ENCODE measurements at regions not wholly inside any gene's neighbourhood (a gene's known extent, or its start where the extent isn't known, plus 50 kb on each side); places are given as distances from the start of the nearest gene placed in this dataset.

DNA sequence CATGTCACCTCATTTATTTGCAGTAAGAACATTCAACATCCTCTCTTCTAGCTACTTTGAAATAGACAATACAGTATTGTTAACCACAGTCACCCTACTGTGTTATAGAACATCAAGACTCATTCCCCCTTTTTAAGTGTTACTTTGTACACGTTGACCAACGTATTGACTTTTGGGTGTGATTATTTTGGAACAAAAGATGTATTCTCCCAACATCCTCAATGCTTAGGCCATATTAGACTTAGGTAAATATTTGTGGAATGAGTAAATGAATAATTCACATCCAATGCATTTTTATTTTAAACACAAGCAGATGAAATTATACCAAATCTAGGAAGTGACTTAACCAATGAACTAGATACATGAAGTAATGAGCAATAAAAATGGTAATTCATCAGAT, 296.6 kb downstream of the CHRM3 start:
- DNase-seq = no peak

- no peak for DNase-seq
Observed at GRCh38 chr1:239686386-239686785, 300.0 kb downstream of the CHRM3 start.

- no peak for DNase-seq
Observed at GRCh38 chr1:239696317-239696716, 309.9 kb downstream of the CHRM3 start.

DNA sequence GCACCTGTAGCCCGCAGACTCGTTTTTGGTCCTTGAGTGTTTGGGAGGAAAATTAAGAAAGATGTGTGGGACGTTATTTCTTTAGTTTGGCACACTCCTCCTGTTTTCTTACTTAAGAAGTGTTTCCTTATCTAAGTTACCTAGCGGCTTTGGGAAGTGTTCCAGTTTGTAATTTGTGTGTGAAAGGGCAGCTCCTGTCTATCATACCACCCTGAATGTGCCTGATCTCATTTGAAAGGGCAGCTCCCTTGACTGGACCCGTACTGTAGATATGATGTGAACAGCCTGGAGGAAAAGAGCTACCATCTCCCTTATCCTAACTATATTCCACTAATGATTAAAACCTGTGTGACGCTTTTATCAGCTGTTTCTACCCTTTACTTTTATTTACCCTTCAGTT, 314.3 kb downstream of the CHRM3 start:
- no peak for DNase-seq

- DNase-seq = no peak
Observed at GRCh38 chr1:239703075-239703474, 316.7 kb downstream of the CHRM3 start.

- DNase-seq = no peak
Observed at GRCh38 chr1:239706245-239706892, 320.0 kb downstream of the CHRM3 start.

- DNase-seq = no peak
Observed at GRCh38 chr1:239707615-239708014, 321.2 kb downstream of the CHRM3 start.

- no peak for DNase-seq
Observed at GRCh38 chr1:239708622-239709021, 322.3 kb downstream of the CHRM3 start.

DNA sequence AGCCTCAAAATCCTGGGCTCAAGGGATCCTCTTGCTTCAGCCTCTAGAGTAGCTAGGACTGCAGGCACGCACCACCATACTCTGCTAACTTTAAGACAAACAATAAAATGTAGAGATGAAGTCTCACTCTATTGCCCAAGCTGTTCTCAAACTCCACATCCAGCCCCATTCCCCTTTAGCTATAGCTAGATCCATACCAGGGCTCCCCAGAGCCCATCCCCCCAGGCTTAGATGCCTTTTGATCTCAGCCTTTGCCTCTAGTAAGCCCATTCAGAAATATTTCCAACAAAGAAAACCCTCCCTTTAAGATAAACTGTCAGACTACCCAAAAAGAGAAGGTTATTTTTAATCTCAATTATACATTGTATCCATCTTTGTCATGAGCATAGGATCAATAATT, 325.4 kb downstream of the CHRM3 start:
- DNase-seq = no peak

DNA sequence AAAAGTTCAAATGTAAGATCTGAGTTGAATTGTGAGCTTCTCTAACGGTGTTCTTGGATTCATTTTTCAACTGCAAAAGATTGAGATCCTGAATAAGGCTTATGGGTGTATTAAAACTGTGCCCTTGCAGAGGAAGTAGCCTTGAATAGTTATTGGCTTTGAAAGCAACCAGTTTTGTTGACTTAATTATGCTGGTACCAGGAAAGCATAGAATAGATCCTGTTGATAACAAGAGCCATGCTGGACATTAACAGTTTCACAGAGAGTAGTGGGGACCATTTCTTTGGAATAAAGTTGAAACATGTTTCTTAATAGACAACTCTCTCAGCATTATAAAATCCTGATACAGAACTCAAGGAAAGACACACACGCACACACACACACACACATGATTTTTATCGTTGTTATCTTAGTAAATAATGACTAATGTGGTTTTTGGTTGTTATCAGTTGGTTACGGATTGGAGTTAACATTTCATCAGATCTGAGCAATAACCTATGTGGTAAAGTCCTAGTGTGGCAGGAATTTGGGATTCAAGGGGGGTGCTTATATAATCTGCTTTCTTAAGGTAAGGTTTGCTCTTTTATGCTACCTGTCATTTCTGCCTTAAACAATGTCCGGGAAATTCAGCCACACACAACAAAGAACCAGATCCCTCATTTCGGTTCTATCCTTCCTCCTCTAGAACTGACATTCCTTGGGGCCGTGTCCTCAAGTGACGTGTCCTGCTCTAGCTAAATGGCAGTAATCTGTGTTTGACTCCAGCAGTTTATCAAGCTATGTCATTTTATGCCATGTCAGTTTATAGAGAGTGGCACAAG, 330.9 kb downstream of the CHRM3 start:
- DNase-seq = no peak

GRCh38 chr1:239717918-239718184, 331.5 kb downstream of the CHRM3 start:
- DNase-seq = no peak

GRCh38 chr1:239718571-239718970, 332.2 kb downstream of the CHRM3 start:
- no peak for DNase-seq

DNA sequence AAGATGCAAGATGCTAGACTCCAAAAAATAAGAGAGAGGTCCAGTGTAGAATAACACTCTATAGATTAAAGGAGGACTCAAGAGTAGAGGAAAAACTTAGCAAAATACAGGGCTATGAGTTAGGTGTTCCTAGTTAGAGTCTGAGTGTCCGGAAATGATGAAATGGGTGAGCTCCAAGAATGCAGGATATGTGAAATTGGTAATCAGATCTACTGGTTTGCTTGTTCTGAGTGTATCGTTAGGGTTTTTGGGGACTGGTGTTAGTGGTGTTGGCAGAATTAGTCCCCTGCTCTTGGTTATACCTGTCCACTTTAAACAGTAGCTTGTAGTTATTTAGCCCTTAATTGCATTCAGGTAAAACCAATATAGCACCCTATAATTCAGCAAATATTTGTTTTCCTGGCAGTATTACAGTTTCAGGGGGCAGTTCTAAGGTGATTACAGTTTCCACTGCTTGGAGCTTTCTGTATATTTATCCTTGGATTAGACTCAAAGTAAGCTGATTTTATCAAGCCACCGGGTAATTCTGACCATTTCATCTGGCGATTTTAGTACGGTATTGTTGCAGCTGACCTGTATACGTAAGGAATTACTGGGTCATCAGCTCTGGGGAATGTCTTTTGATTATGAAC, 332.7 kb downstream of the CHRM3 start:
- DNase-seq = no peak

GRCh38 chr1:239719642-239720258, 333.4 kb downstream of the CHRM3 start:
- no peak for DNase-seq

GRCh38 chr1:239722035-239722434, 335.7 kb downstream of the CHRM3 start:
- no peak for DNase-seq

DNA sequence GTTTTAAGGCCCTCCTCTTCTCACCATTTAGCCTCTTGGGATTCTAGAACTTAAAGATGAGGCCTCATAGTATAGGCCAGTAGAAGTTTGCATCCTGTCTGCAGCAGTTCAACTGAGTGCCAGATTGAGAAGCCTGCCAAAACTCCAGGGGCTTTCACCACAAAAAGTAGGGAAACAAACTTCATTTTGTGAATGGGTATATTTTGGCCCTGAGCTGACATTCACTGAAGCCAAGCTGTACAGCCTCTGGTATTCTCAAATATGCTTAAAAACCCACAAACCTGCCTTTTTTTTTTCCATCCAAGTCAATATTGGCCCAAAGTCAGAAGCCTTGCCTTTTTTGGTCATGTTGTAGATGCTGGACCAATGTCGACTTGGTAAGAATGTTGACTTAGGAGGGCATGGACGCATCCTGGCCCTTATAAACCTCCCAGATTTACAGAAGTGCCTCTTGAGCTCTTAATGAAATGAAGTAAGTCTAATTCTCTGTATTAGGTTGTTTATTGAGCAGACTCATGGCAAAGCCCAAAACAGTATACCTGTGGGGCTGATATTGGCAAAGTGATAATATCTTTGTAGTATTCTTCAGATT, 337.5 kb downstream of the CHRM3 start:
- DNase-seq = no peak

GRCh38 chr1:239725371-239725770, 339.0 kb downstream of the CHRM3 start:
- DNase-seq = no peak

DNA sequence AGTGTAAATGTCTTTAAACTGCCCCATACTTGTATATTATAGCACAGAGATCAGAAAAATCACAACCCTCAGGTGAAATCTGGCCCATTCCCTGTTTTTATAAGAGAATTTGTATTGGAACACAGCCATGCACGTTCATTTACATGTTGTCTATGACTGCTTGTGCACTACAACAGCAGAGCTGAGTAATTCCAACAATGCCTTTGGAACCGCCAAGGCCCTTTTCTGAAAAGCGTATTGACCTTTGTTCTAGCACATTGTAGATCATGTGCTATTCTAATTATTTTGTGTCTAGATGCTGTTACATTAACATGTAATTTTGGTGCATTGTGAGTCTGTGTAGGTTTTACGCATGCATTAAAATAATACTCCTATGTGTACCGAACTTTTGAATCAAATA, 339.6 kb downstream of the CHRM3 start:
- DNase-seq = no peak

- no peak for DNase-seq
Observed at GRCh38 chr1:239730378-239730777, 344.0 kb downstream of the CHRM3 start.

DNA sequence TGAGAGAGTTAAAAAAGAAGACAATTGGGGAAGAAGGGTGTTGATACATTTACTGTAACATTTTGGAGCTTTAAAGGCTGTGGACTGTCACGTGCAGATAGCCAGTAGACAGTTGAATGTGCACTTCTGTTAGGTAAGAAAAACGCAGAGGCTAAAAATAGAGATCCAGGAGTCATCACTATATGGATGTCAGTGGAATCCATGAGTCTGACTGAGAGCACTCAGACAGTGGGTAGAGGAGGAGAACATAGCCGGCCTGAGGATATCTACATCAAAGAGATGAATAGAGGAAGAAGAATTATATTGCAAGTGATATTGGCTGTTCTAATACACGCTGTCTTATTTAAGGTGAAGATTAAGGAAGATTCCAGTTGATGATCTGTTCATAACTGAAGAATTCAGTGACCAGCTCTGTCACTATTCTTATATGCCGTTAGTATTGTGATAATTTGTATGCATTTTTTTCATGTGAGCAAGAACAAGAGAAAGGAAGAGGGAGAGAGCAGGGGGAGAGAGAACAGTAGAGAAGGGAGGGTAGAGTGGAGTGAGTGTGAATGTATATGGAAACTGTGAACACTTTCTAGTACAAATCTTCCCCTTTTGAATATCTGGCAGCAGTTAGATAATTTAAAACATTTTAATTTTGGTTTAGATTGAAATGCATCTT, 344.8 kb downstream of the CHRM3 start:
- DNase-seq = no peak

- no peak for DNase-seq
Observed at GRCh38 chr1:239732770-239733169, 346.4 kb downstream of the CHRM3 start.

DNA sequence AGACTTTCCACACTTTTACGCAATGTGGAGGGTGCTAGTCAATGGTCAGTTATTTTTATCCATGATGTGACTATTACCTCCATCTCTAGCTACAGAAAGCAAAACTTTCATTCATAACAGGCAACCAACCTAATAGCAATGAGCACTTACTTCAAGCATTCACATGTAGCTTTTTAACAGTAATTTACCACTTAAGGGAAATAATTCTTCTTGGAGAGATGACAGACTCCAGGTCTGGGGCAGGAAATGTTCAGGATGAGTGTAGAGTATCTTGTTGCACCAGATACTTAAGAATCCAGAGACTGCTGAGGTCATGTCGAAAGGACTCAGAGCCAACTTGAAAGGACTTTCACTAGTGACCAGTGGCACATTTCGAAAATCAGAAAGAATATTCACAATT, 347.6 kb downstream of the CHRM3 start:
- no peak for DNase-seq

GRCh38 chr1:239735111-239735510, 348.7 kb downstream of the CHRM3 start:
- DNase-seq = no peak

All from dermis blood vessel endothelial cell (primary cell).